K562 (cell line): ENCODE measurements at regions not wholly inside any gene's neighbourhood (a gene's known extent, or its start where the extent isn't known, plus 50 kb on each side); places are given as distances from the start of the nearest gene placed in this dataset.

Experiments used
- C11orf30 ChIP-seq: fragments of 450-650 bp; IDR thresholded peaks from 2 replicates; pipeline ENCODE4 v1.6.1; 2016; ENCODE audit warnings: low read depth, mild to moderate bottlenecking
- CXXC5 ChIP-seq: fragments of 250-450 bp; sonication (Bioruptor Pico); IDR thresholded peaks from 2 replicates; pipeline ENCODE4 v1.8.0; 2022; ENCODE audit warnings: inconsistent platforms, mild to moderate bottlenecking, moderate library complexity
- DACH1 ChIP-seq: fragments of 450-650 bp; IDR thresholded peaks from 2 replicates; pipeline ENCODE4 v1.6.1; 2018; ENCODE audit not compliant: partially characterized antibody
- FOXA1 ChIP-seq: fragments of 450-650 bp; IDR thresholded peaks from 2 replicates; pipeline ENCODE4 v1.6.1; 2016; ENCODE audit warnings: mild to moderate bottlenecking, borderline replicate concordance
- HBP1 ChIP-seq: fragments of 450-650 bp; formaldehyde crosslinking; IDR thresholded peaks from 2 replicates; pipeline ENCODE4 v1.4.0; 2022; ENCODE audit warnings: missing genetic modification characterization
- JUND ChIP-seq, 2 experiments: IDR thresholded peaks; 2 replicates in 1 of 2; 3 replicates in 1 of 2; pipeline ENCODE4 v1.6.1; 2011; ENCODE audit warnings: borderline replicate concordance in 2 of 2, low read depth in 2 of 2, low read length in 2 of 2, improper control_type of control experiment in 1 of 2, missing biosample characterization in 1 of 2, missing genetic modification characterization in 1 of 2, missing genetic modification reagents in 1 of 2
- MNT ChIP-seq, 2 experiments: fragments of 450-650 bp; conservative IDR thresholded peaks; 2 replicates each; pipeline ENCODE4 v1.6.1; 2017; ENCODE audit warnings: mild to moderate bottlenecking in 2 of 2, moderate library complexity in 2 of 2
- NFRKB ChIP-seq: fragments of 450-650 bp; IDR thresholded peaks from 2 replicates; pipeline ENCODE4 v1.6.1; 2016; ENCODE audit warnings: low read depth
- NR2C1 ChIP-seq, 2 experiments: fragments of 450-650 bp; IDR thresholded peaks; 2 replicates each; pipeline ENCODE4 v1.6.1; 2017; ENCODE audit warnings: mild to moderate bottlenecking in 2 of 2, antibody characterized with exemption in 1 of 2, inconsistent platforms in 1 of 2, missing compliant biosample characterization in 1 of 2, missing genetic modification characterization in 1 of 2
- PKNOX1 ChIP-seq: fragments of 450-650 bp; IDR thresholded peaks from 2 replicates; pipeline ENCODE4 v1.6.1; 2016
- RAD21 ChIP-seq, 2 experiments: fragments of 250-450 bp in 1 of 2; fragments of 450-650 bp in 1 of 2; sonication (Bioruptor Pico) in 1 of 2; formaldehyde crosslinking in 1 of 2; IDR thresholded peaks in 1 of 2; conservative IDR thresholded peaks in 1 of 2; 2 replicates each; pipeline versions ENCODE4 v1.4.0 to v1.8.0; 2020 to 2022; ENCODE audit warnings: mild to moderate bottlenecking in 2 of 2, moderate library complexity in 1 of 2
- SOX6 ChIP-seq: fragments of 450-650 bp; IDR thresholded peaks from 2 replicates; pipeline ENCODE4 v1.6.1; 2014; ENCODE audit warnings: mild to moderate bottlenecking
- ZBTB11 ChIP-seq, 3 experiments: fragments of 200-800 bp in 1 of 3; fragments of 250-450 bp in 1 of 3; fragments of 450-650 bp in 1 of 3; sonication (Bioruptor Pico) in 1 of 3; sonication (Bioruptor generic) in 1 of 3; formaldehyde crosslinking in 1 of 3; IDR thresholded peaks; 2 replicates each; pipeline versions ENCODE4 v1.6.1 to v1.8.0; 2016 to 2022; ENCODE audit warnings: mild to moderate bottlenecking in 2 of 3, missing genetic modification characterization in 2 of 3, missing compliant biosample characterization in 1 of 3, moderate library complexity in 1 of 3
- ZBTB9 ChIP-seq: fragments of 450-650 bp; formaldehyde crosslinking; IDR thresholded peaks from 2 replicates; pipeline ENCODE4 v1.4.0; 2020; ENCODE audit warnings: mild to moderate bottlenecking, moderate library complexity
- ZNF165 ChIP-seq: fragments of 250-450 bp; sonication (Bioruptor Pico); IDR thresholded peaks from 2 replicates; pipeline ENCODE4 v1.4.0; 2020; ENCODE audit warnings: borderline replicate concordance
- ZNF197 ChIP-seq: fragments of 200-800 bp; sonication (Bioruptor generic); IDR thresholded peaks from 2 replicates; pipeline ENCODE4 v1.6.1; 2016; ENCODE audit warnings: low read depth, missing genetic modification characterization, missing compliant biosample characterization

- peak; percentile 59; the same call in 1 of the 2 replicates for TF ChIP-seq HBP1 (CRISPR knock-in tag)
- no peak for TF ChIP-seq FOXA1
- 0 out of 2 replicates have a peak, but pooled peaks have one; percentile 24 for TF ChIP-seq NFRKB
- no peak for TF ChIP-seq NR2C1 (IDR thresholded peaks at IDR 0.05)
- peak; percentile 66 for TF ChIP-seq NR2C1 (tag; IDR thresholded peaks at IDR 0.05)
- 0 out of 2 replicates have a peak, but pooled peaks have one; percentile 49 for TF ChIP-seq ZNF197 (CRISPR knock-in tag)
- no peak for TF ChIP-seq DACH1
- TF ChIP-seq ZBTB11 (CRISPR knock-in tag; IDR thresholded peaks at IDR 0.05): peak in 1 of 3 experiments; percentile 48; a peak in 2 of 6 replicates
- TF ChIP-seq RAD21 (CRISPR knock-in tag; conservative IDR thresholded peaks at IDR 0.05 in 1 of 2, IDR thresholded peaks at IDR 0.05 in 1 of 2): 0 out of 4 replicates have a peak, but pooled peaks of 1 of the 2 experiments have one; percentile 17
- TF ChIP-seq MNT (conservative IDR thresholded peaks at IDR 0.05): 0 out of 4 replicates have a peak, but pooled peaks of 1 of the 2 experiments have one; percentile 8
- TF ChIP-seq C11orf30: peak; percentile 95
- 0 out of 2 replicates have a peak, but pooled peaks have one; percentile 15 for TF ChIP-seq ZBTB9 (CRISPR knock-in tag)
- TF ChIP-seq ZNF165 (CRISPR knock-in tag): 0 out of 2 replicates have a peak, but pooled peaks have one; percentile 60
- TF ChIP-seq JUND (IDR thresholded peaks at IDR 0.05; ENCODE audit: borderline replicate concordance, low read depth, low read length): peak; percentile 50
- TF ChIP-seq JUND (tag; IDR thresholded peaks at IDR 0.05; ENCODE audit: borderline replicate concordance, low read depth, low read length): no peak; the same call in 2 of the 3 replicates
- TF ChIP-seq CXXC5: peak; percentile 56
- peak; percentile 71 for TF ChIP-seq SOX6
- TF ChIP-seq PKNOX1: peak; percentile 66
Measured at GRCh38 chr10:21041763-21042458, 144.8 kb upstream of the NEBL start (continued).
